ENCODE measurements at regions not wholly inside any gene's neighbourhood (a gene's known extent, or its start where the extent isn't known, plus 50 kb on each side); places are given as distances from the start of the nearest gene placed in this dataset.

GRCh38 chr4:188639479-188640100 is 500.3 kb downstream of the TRIML1 start:
- H3K4me1 ChIP-seq, result no peaks in the 10 kb centered on the region
- no peak for DNase-seq
- intact Hi-C loops (cut with DNase I), result no loop called here
- H3K27me3 ChIP-seq, result no peaks in the 10 kb centered on the region
- 73 to 78% methylated on average over 4 of the region's 4 CpGs for WGBS, 2 donors
- H3K36me3 ChIP-seq, result no peaks in the 10 kb centered on the region
- no peaks in the 10 kb centered on the region for H3K9me3 ChIP-seq
- TF ChIP-seq POLR2A (IDR thresholded peaks at IDR 0.05) (no peak), EP300 (IDR thresholded peaks at IDR 0.05) (no peak), POLR2AphosphoS5 (IDR thresholded peaks at IDR 0.05) (no peak), CTCF (IDR thresholded peaks at IDR 0.05) (no peak)
- H3K4me3 ChIP-seq, result no peak overlapping the region
- H3K27ac ChIP-seq, result no peak overlapping the region

- Histone ChIP-seq H3K9me3 (no peaks in the 10 kb centered on the region), H3K4me1 (no peaks in the 10 kb centered on the region), H3K36me3 (no peaks in the 10 kb centered on the region), H3K27me3 (no peaks in the 10 kb centered on the region), H3K27ac (no peak overlapping the region), H3K4me3 (no peak overlapping the region)
- no peak for TF ChIP-seq CTCF (IDR thresholded peaks at IDR 0.05)
- no peak for TF ChIP-seq POLR2A (IDR thresholded peaks at IDR 0.05)
- no peak for TF ChIP-seq EP300 (IDR thresholded peaks at IDR 0.05)
- no peak for TF ChIP-seq POLR2AphosphoS5 (IDR thresholded peaks at IDR 0.05)
- intact Hi-C loops (cut with DNase I), result no loop called here
- WGBS, 2 donors, result 60 to 71% methylated on average over 2 of the region's 2 CpGs
- DNase-seq, result no peak
Measured at GRCh38 chr4:188647820-188648370, 508.7 kb downstream of the TRIML1 start.

- DNase-seq, result no peak
- intact Hi-C loops (cut with DNase I), result no loop called here
- H3K9me3 ChIP-seq, result no peaks in the 10 kb centered on the region
- no peak overlapping the region for H3K4me3 ChIP-seq
- no peaks in the 10 kb centered on the region for H3K36me3 ChIP-seq
- TF ChIP-seq CTCF (IDR thresholded peaks at IDR 0.05), result no peak
- no peak for TF ChIP-seq EP300 (IDR thresholded peaks at IDR 0.05)
- TF ChIP-seq POLR2A (IDR thresholded peaks at IDR 0.05), result no peak
- TF ChIP-seq POLR2AphosphoS5 (IDR thresholded peaks at IDR 0.05), result no peak
- WGBS, 2 donors, result 67 to 79% methylated on average over 7 of the region's 7 CpGs
- no peaks in the 10 kb centered on the region for H3K4me1 ChIP-seq
- no peaks in the 10 kb centered on the region for H3K27me3 ChIP-seq
- H3K27ac ChIP-seq, result no peak overlapping the region
Measured at GRCh38 chr4:188649635-188650034, 510.4 kb downstream of the TRIML1 start.

- no peaks in the 10 kb centered on the region for H3K36me3 ChIP-seq
- H3K27me3 ChIP-seq, result no peaks in the 10 kb centered on the region
- no peaks in the 10 kb centered on the region for H3K9me3 ChIP-seq
- no peak for DNase-seq
- H3K27ac ChIP-seq, result no peak overlapping the region
- no peaks in the 10 kb centered on the region for H3K4me1 ChIP-seq
- H3K4me3 ChIP-seq, result no peak overlapping the region
- TF ChIP-seq POLR2A (IDR thresholded peaks at IDR 0.05) (no peak), POLR2AphosphoS5 (IDR thresholded peaks at IDR 0.05) (no peak), EP300 (IDR thresholded peaks at IDR 0.05) (no peak), CTCF (IDR thresholded peaks at IDR 0.05) (no peak)
- WGBS, 2 donors, result 76 to 77% methylated on average over 4 of the region's 4 CpGs
- intact Hi-C loops (cut with DNase I), result no loop called here
Measured at GRCh38 chr4:188650516-188650915, 511.3 kb downstream of the TRIML1 start.

GRCh38 chr4:188657365-188657764 is 518.1 kb downstream of the TRIML1 start:
- Histone ChIP-seq H3K36me3 (no peaks in the 10 kb centered on the region), H3K9me3 (no peaks in the 10 kb centered on the region), H3K4me3 (no peak overlapping the region), H3K27me3 (no peaks in the 10 kb centered on the region), H3K27ac (no peak overlapping the region), H3K4me1 (no peaks in the 10 kb centered on the region)
- WGBS, 2 donors, result 68 to 77% methylated on average over 5 of the region's 5 CpGs
- TF ChIP-seq CTCF (IDR thresholded peaks at IDR 0.05), result no peak
- TF ChIP-seq POLR2A (IDR thresholded peaks at IDR 0.05), result no peak
- no peak for TF ChIP-seq EP300 (IDR thresholded peaks at IDR 0.05)
- no peak for TF ChIP-seq POLR2AphosphoS5 (IDR thresholded peaks at IDR 0.05)
- intact Hi-C loops (cut with DNase I), result no loop called here
- no peak for DNase-seq
